IMR-90 (cell line): ENCODE measurements at regions not wholly inside any gene's neighbourhood (a gene's known extent, or its start where the extent isn't known, plus 50 kb on each side); places are given as distances from the start of the nearest gene placed in this dataset.

Experiments
- CEBPB ChIP-seq: IDR thresholded peaks from 2 replicates; pipeline ENCODE4 v1.6.1; 2012; ENCODE audit warnings: low read depth, low read length, improper control_type of control experiment
- CTCF ChIP-seq: conservative IDR thresholded peaks from 2 replicates; pipeline ENCODE4 v1.5.1; 2012; ENCODE audit warnings: mild to moderate bottlenecking, low read depth, low read length, improper control_type of control experiment
- FOS ChIP-seq: fragments of 150-350 bp; IDR thresholded peaks from 2 replicates; pipeline ENCODE4 v1.6.1; 2016; ENCODE audit warnings: low read depth, low read length
- MAFK ChIP-seq: IDR thresholded peaks from 2 replicates; pipeline ENCODE4 v1.6.1; 2012; ENCODE audit warnings: low read depth, low read length, improper control_type of control experiment
- MAZ ChIP-seq: IDR thresholded peaks from 2 replicates; pipeline ENCODE4 v1.6.1; 2012; ENCODE audit warnings: low read depth, mild to moderate bottlenecking, low read length, improper control_type of control experiment, moderate library complexity, borderline replicate concordance
- POLR2A ChIP-seq: IDR thresholded peaks from 2 replicates; pipeline ENCODE4 v1.6.1; 2012; ENCODE audit warnings: mild to moderate bottlenecking, low read depth, low read length
- RCOR1 ChIP-seq: IDR thresholded peaks from 2 replicates; pipeline ENCODE4 v1.6.1; 2012; ENCODE audit warnings: mild to moderate bottlenecking, low read length, improper control_type of control experiment; ENCODE audit not compliant: insufficient replicate concordance
- RFX5 ChIP-seq: IDR thresholded peaks from 2 replicates; pipeline ENCODE4 v1.8.0; 2012; ENCODE audit warnings: low read depth, mild to moderate bottlenecking, low read length, moderate library complexity
- SMC3 ChIP-seq: fragments of 150-350 bp; IDR thresholded peaks from 2 replicates; pipeline ENCODE4 v1.6.1; 2016; ENCODE audit warnings: low read depth, mild to moderate bottlenecking, antibody characterized with exemption, low read length, moderate library complexity
- TF ChIP-seq, protein P1 (sequence below): fragments of 150-350 bp; IDR thresholded peaks from 2 replicates; pipeline ENCODE4 v1.6.1; 2016; ENCODE audit warnings: low read depth, mild to moderate bottlenecking, low read length, moderate library complexity, borderline replicate concordance
- TF ChIP-seq, protein P2 (sequence below): fragments of 150-350 bp; IDR thresholded peaks from 2 replicates; pipeline ENCODE4 v1.6.1; 2017; ENCODE audit warnings: mild to moderate bottlenecking, antibody characterized with exemption, low read length, low read depth

- no peak for TF ChIP-seq CTCF
- TF ChIP-seq, protein P1, sequence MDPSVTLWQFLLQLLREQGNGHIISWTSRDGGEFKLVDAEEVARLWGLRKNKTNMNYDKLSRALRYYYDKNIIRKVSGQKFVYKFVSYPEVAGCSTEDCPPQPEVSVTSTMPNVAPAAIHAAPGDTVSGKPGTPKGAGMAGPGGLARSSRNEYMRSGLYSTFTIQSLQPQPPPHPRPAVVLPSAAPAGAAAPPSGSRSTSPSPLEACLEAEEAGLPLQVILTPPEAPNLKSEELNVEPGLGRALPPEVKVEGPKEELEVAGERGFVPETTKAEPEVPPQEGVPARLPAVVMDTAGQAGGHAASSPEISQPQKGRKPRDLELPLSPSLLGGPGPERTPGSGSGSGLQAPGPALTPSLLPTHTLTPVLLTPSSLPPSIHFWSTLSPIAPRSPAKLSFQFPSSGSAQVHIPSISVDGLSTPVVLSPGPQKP = no peak
- TF ChIP-seq, protein P2, sequence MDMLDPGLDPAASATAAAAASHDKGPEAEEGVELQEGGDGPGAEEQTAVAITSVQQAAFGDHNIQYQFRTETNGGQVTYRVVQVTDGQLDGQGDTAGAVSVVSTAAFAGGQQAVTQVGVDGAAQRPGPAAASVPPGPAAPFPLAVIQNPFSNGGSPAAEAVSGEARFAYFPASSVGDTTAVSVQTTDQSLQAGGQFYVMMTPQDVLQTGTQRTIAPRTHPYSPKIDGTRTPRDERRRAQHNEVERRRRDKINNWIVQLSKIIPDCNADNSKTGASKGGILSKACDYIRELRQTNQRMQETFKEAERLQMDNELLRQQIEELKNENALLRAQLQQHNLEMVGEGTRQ = no peak
- no peak for TF ChIP-seq RFX5
- TF ChIP-seq MAFK = no peak
- no peak for TF ChIP-seq RCOR1
- TF ChIP-seq POLR2A = no peak
- TF ChIP-seq CEBPB = no peak
- no peak for TF ChIP-seq FOS
- TF ChIP-seq MAZ = no peak
- TF ChIP-seq SMC3 = no peak
Measured at GRCh38 chr1:37274938-37275631, 199.3 kb upstream of the ZC3H12A start.
